ENCODE measurements at regions not wholly inside any gene's neighbourhood (a gene's known extent, or its start where the extent isn't known, plus 50 kb on each side); places are given as distances from the start of the nearest gene placed in this dataset.
A peak's percentile ranks its signal among the peaks of the same experiment; 100 is the strongest.

DNA sequence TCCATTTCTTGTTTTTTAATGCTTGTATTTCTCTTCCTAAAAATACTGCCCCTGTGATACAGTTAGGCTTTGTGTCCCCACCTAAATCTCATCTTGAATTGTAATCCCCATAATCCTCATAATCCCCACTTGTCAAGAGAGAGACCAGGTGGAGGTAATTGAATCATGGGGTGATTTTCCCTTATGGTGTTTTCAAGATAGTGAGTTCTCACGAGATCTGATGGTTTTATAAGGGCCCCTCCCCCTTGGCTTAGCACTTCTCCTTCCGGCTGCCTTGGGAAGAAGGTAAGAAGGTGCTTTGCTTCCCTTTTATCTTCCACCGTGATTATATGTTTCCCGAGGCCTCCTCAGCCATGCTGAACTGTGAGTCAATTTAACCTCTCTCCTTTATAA, 227.4 kb downstream of the MAN2A1 start:
- no peak for DNase-seq (ENCODE audit: low read depth in 2 of 2)

DNA sequence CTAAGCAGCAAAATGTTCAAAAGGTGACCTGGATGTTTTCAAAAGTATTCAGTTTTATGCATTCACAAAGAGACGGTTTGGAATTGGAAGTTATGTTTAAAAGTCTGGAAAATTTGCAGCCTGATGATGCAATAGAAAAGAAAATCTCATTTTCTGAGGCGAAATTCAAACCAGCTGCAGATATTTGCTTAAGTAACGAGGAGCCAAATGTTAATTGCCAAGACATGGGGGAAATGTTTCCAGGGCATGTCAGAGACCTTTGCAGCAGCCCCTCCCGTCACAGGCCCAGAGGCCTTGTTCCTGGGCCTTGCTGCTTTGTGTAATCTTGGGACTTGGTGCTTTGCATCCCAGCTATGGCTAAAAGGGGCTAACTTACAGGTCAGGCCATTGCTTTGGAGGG, 228.2 kb downstream of the MAN2A1 start:
- no peak for DNase-seq (ENCODE audit: low read depth in 2 of 2)

GRCh38 chr5:109920736-109921135, 231.0 kb downstream of the MAN2A1 start:
- no peak for DNase-seq (ENCODE audit: low read depth in 2 of 2)

GRCh38 chr5:109921735-109922380, 232.1 kb downstream of the MAN2A1 start:
- DNase-seq (ENCODE audit: low read depth in 2 of 2) = peak in 1 of 2 donors; percentile 11

DNA sequence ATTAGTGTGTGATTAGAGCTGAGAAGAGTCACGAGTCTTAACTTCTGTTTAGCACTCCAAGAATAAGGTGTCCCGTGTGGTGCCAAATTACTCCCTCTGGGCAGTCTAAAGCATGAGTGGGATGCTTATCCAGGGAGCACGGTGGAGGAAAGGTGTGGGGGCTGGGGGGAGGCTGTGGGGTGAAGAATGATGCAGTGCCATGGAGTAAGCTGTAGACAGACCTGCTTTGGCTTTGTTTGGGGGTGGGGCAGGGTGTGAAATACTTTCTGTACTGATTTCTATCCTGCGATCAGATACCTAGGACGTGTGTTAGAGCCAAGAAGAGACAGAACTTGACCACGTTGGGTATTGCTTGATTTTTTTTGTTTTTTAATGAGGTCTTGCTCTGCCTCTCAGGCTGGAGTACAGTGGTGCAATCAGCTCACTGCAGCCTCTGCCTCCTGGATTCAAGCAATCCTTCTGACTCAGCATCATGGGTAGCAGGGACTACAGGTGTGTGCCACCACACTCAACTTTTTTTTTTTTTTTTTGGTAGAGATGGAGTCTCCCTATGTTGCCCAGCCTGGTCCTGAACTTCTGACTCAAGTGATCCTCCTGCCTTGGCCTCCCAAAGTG, 232.8 kb downstream of the MAN2A1 start:
- DNase-seq (ENCODE audit: low read depth in 2 of 2) = no peak

GRCh38 chr5:109923205-109923604, 233.5 kb downstream of the MAN2A1 start:
- DNase-seq (ENCODE audit: low read depth in 2 of 2) = no peak

DNA sequence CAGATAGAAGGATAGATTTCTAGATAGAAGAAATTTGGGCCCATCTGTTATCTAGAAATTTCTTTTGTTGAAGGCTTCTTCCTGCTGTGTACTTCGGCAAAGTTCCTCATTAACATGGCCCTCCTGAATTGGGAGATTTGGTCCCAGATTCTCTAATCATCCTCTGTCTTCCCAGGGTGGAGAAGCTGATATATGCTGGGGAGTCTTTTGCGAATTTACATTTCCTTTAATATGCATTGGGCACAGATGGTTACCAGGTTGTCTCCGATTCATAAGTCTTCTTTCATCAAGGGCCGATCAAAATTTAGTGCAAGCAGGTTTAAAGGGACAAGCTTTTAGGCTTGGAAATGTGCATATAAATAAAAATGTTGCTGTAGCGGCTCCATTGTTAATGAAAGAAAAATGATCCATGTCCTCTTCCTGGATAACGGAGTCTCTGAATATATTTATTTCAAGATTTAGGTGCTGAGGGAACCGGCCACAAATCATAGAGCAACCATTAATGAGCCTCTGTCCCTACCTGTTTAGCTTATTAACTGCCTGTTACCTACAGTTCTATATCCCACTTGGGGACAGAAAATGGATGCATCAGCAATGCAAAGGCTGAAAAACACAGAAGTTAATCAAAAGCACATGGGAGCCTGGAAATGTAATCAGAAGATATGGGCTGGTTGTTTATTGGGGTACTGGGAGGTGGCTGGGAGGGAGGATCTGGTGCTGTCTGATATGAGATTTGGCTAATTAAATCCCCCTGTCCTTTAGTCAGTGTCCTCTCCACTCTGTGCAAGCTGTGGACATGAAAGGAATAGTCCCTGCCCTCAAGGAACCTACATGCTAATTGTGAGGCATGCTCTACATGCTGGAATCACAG, 234.7 kb downstream of the MAN2A1 start:
- DNase-seq (ENCODE audit: low read depth in 2 of 2) = no peak

DNA sequence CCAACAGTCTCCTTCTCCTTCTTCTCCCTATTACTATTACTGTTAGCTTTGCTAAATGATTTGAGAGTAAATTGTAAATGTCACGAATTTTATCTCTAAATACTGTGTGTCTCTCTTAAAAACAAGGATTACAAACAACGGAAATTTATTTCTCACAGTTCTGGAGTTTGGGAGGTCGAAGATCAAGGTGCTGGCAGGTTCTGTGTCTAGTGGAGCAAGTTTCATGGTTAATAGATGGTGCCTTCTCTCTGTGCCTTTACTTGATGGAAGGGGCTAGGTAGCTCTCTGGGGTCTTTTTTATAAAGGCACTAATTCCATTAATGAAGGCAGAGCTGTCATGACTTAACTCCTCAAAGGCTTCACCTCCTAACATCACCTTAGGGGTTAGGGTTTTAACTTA, 237.9 kb downstream of the MAN2A1 start:
- DNase-seq (ENCODE audit: low read depth in 2 of 2) = no peak

GRCh38 chr5:109928046-109928445, 238.3 kb downstream of the MAN2A1 start:
- DNase-seq (ENCODE audit: low read depth in 2 of 2) = no peak

DNA sequence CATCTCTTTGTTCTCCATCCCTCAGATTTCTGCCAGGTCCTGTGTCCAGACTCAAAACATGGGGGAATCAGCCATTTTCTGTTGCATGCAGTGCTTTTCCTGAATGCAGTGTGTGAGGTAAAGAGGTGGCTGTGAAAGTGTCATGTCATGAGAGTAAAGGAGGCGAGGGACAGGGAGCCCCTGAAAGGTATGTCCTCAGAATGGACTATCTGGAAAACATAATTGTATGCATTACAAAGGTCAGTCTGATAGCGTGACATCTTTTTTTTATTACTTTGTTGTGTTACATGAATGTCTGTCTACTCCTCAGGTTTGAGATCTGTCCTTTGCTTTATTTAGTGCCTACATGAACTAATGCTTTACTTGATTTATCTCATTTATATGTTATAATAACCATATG, 239.1 kb downstream of the MAN2A1 start:
- DNase-seq (ENCODE audit: low read depth in 2 of 2) = no peak

- DNase-seq (ENCODE audit: low read depth in 2 of 2) = no peak
These were observed 239.6 kb downstream of the MAN2A1 start for GRCh38 chr5:109929376-109929775.

GRCh38 chr5:109929911-109930310, 240.2 kb downstream of the MAN2A1 start:
- no peak for DNase-seq (ENCODE audit: low read depth in 2 of 2)

DNA sequence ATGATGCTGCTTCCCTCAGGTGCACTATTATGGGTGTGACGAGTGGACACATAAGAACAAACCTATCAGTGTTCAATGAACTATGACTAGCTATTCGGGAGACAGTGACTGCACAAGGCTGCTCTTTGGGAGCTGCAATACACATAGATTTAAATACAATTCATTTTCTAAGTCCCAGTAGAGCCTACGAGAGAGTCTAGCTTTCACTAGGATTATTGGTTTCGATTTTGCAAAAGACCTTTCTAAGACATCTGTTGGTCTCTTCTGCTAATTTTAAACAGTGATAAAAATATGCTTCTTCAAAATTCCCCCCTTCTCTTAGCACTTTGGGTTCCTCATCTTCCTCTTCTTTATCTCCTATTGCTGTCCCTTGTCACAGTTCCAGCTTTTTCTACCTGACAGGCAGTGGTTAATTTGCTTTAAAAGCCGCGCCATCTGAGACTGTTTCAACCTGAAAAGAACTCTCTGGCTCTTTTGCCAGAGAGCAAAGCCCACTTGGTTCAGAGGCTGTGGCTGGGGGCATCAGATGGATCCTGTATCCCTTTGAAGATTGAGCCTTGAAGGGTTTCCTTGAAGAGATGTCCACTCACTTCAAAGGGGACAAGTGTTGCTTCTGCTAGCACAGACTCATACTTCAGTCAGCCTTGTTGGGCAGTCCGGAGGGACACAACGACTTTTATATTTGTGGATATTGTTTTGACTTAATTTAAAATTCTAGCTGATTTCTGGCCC, 241.5 kb downstream of the MAN2A1 start:
- DNase-seq (ENCODE audit: low read depth in 2 of 2) = no peak

GRCh38 chr5:109935833-109936490, 246.2 kb downstream of the MAN2A1 start:
- DNase-seq (ENCODE audit: low read depth in 2 of 2) = no peak

GRCh38 chr5:109936996-109937395, 247.3 kb downstream of the MAN2A1 start:
- no peak for DNase-seq (ENCODE audit: low read depth in 2 of 2)

DNA sequence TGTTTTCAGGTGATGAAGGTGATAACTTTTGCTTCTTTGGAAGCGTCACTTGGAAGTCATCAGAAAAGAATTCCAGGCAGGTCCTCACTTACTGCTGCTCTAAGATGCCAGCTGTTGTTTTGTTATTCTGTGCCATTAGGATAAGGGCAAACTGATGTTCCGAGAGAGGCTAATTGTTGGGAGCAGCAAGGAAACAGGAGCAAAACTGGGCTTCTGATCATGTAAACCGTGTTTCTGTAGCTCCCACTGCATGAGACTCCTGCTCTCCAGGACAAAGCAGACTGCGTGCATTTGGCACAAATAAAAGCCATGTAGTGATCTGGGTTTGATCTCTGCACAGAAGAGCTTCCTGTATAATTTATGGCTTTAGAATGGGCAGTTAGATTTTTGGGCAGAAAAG, 248.2 kb downstream of the MAN2A1 start:
- no peak for DNase-seq (ENCODE audit: low read depth in 2 of 2)

- no peak for DNase-seq (ENCODE audit: low read depth in 2 of 2)
These were observed 248.7 kb downstream of the MAN2A1 start for GRCh38 chr5:109938453-109938852.

DNA sequence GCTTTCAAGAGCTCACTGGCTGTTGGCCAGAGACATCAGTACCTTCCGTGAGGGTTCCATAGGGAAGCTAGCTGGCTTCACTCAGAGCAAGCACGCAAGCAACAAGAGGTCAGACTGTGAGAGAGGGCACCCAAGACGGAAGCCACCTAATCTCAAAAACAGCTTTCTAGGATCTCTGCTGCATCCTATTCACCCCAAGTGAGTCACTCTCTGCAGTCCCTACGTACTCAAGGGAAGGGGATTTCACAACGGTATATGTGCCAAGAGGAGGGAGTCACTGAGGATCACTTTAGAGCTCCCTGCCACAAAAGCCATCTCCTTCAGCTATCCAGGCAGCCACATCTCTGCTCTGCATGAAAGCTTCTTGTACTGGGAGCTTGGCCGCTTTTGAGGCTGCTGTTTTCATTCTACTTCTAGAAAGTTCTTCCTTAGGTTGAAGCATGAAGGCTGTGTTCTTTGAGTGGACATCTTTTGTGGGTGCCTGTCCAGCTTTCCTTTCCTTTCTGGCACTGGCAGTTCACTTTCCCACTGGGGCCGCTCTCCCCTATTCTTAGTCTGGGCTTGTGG, 249.5 kb downstream of the MAN2A1 start:
- no peak for DNase-seq (ENCODE audit: low read depth in 2 of 2)

GRCh38 chr5:109942646-109943045, 252.9 kb downstream of the MAN2A1 start:
- DNase-seq (ENCODE audit: low read depth in 2 of 2) = no peak

GRCh38 chr5:109943701-109944235, 254.0 kb downstream of the MAN2A1 start:
- DNase-seq (ENCODE audit: low read depth in 2 of 2) = no peak

- no peak for DNase-seq (ENCODE audit: low read depth in 2 of 2)
These were observed 254.7 kb downstream of the MAN2A1 start for GRCh38 chr5:109944461-109944860.

Data from stimulated activated CD4-positive, alpha-beta T cell treated with anti-CD3 and anti-CD28 coated beads, Interleukin-1b, Interleukin-23, amount 100 ng/mL, for 1 hour (primary cell).